Right atrium auricular region (tissue), 2 donors: ENCODE measurements at regions not wholly inside any gene's neighbourhood (a gene's known extent, or its start where the extent isn't known, plus 50 kb on each side); places are given as distances from the start of the nearest gene placed in this dataset.

ENCODE experiments used
- DNase-seq: peaks from one replicate; pipeline ENCODE4 v3.0.0-alpha.2; 2019; ENCODE audit warnings: low spot score
- H3K27ac ChIP-seq, 2 donors: fragments of 200-600 bp; sonication (generic); 1 replicate in 1 of 2; 2 replicates in 1 of 2; pipeline ENCODE4 v1.5.1; 2016 to 2019
- H3K27me3 ChIP-seq, 2 donors: fragments of 200-600 bp; sonication (generic); one replicate each; pipeline versions ENCODE4 v1.5.1 to v1.6.0; 2017 to 2019
- H3K36me3 ChIP-seq: fragments of 200-600 bp; sonication (generic); one replicate; pipeline ENCODE4 v1.5.1; 2016
- H3K4me1 ChIP-seq, 2 donors: fragments of 200-600 bp; sonication (generic); one replicate each; pipeline versions ENCODE4 v1.5.1 to v1.6.0; 2017 to 2019
- H3K4me3 ChIP-seq, 2 donors: fragments of 200-600 bp; sonication (generic); 1 replicate in 1 of 2; 2 replicates in 1 of 2; pipeline ENCODE4 v1.5.1; 2017 to 2019; ENCODE audit warnings: mild to moderate bottlenecking in 1 of 2, moderate library complexity in 1 of 2
- H3K9me3 ChIP-seq, 2 donors: fragments of 200-600 bp; sonication (generic); one replicate each; pipeline ENCODE4 v1.5.1; 2019
- CTCF ChIP-seq, 2 donors: fragments of 200-600 bp; sonication (generic); IDR thresholded peaks; one replicate each; pipeline ENCODE4 v1.5.1; 2019; ENCODE audit warnings: antibody characterized with exemption in 2 of 2

DNA sequence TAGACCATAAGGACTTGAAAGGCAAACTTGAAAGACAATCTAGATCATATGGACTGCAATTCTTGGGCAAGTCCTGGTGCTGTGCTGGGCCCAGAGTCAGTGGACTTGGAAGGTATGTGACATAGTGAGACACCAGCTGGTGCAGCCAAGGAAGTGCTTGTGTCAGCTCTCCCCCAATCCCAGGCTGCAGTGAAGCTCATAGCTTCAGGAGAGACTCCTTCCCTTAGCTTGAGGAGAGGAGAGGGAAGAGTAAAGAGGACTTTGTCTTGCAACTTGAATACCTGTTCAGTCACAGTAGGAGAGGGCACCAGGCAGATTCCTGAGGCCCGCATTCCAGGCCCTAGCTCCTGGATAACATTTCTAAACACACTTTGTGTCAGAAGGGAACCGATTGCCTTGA is 127.4 kb upstream of the ZPLD1 start:
- Histone ChIP-seq H3K36me3 (no peaks in the 10 kb centered on the region), H3K9me3 (no peaks in the 10 kb centered on the region), H3K27me3 (no peaks in the 10 kb centered on the region), H3K4me3 (no peak overlapping the region), H3K27ac (no peak overlapping the region), H3K4me1 (no peaks in the 10 kb centered on the region)
- no peak for TF ChIP-seq CTCF (IDR thresholded peaks at IDR 0.05)
- no peak for DNase-seq

DNA sequence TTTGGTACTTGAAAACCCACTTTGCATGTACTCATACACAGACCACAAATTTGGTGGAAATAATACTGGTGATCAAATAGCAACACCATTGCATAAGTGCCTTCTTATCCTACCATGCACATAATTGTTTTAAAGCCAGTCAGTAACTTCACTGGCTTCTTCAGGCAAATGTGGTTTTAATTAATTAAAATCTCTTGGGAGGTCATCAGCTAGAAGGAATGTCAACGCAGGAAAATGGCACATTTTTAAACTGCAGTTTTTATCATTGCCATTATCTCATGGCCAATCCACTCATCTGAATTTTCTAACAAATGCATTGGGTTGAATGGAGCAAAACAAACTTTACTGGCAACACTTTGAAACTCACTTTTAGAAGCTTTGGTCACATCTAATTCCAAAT is 105.7 kb upstream of the ZPLD1 start:
- H3K4me3 ChIP-seq, result no peak overlapping the region
- H3K27me3 ChIP-seq, result no peaks in the 10 kb centered on the region
- no peaks in the 10 kb centered on the region for H3K9me3 ChIP-seq
- no peak overlapping the region for H3K27ac ChIP-seq
- H3K36me3 ChIP-seq, result no peaks in the 10 kb centered on the region
- no peaks in the 10 kb centered on the region for H3K4me1 ChIP-seq
- TF ChIP-seq CTCF (IDR thresholded peaks at IDR 0.05), result no peak
- DNase-seq, result no peak

GRCh38 chr3:102329561-102329960 is 105.3 kb upstream of the ZPLD1 start:
- H3K36me3 ChIP-seq, result no peaks in the 10 kb centered on the region
- H3K27ac ChIP-seq, result no peak overlapping the region
- no peaks in the 10 kb centered on the region for H3K27me3 ChIP-seq
- no peaks in the 10 kb centered on the region for H3K4me1 ChIP-seq
- H3K9me3 ChIP-seq, result no peaks in the 10 kb centered on the region
- no peak overlapping the region for H3K4me3 ChIP-seq
- DNase-seq, result no peak
- TF ChIP-seq CTCF (IDR thresholded peaks at IDR 0.05), result no peak

DNA sequence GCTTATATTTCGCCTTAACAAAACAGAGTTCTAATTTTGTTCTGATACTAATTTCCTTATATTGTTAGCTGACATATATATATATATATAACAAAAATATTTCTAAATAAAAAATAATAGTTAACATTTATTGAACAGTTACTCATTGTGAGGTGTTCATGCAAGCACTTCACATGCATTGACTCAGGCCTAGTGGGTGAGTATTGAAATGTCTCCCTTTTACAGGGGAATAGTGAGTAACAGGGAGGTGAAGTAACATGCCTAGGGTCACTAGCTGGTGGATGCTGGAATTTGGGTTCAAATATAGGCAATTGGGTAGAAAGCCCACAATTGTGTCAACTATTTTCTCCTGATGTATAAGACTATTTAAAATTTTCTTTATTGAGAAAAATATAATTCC is 102.6 kb upstream of the ZPLD1 start:
- no peak overlapping the region for H3K4me3 ChIP-seq
- no peaks in the 10 kb centered on the region for H3K27me3 ChIP-seq
- H3K36me3 ChIP-seq, result no peaks in the 10 kb centered on the region
- no peak for DNase-seq
- no peaks in the 10 kb centered on the region for H3K4me1 ChIP-seq
- no peak overlapping the region for H3K27ac ChIP-seq
- no peaks in the 10 kb centered on the region for H3K9me3 ChIP-seq
- TF ChIP-seq CTCF (IDR thresholded peaks at IDR 0.05), result no peak

GRCh38 chr3:102332934-102333333 is 101.9 kb upstream of the ZPLD1 start:
- DNase-seq, result no peak
- TF ChIP-seq CTCF (IDR thresholded peaks at IDR 0.05), result no peak
- Histone ChIP-seq H3K4me1 (no peaks in the 10 kb centered on the region), H3K27me3 (no peaks in the 10 kb centered on the region), H3K36me3 (no peaks in the 10 kb centered on the region), H3K9me3 (no peaks in the 10 kb centered on the region), H3K4me3 (no peak overlapping the region), H3K27ac (no peak overlapping the region)

GRCh38 chr3:102336130-102336529 is 98.7 kb upstream of the ZPLD1 start:
- Histone ChIP-seq H3K9me3 (no peaks in the 10 kb centered on the region), H3K4me3 (no peak overlapping the region), H3K36me3 (no peaks in the 10 kb centered on the region), H3K27ac (no peak overlapping the region), H3K4me1 (no peaks in the 10 kb centered on the region), H3K27me3 (no peaks in the 10 kb centered on the region)
- no peak for TF ChIP-seq CTCF (IDR thresholded peaks at IDR 0.05)
- no peak for DNase-seq
